ENCODE measurements at regions not wholly inside any gene's neighbourhood (a gene's known extent, or its start where the extent isn't known, plus 50 kb on each side); places are given as distances from the start of the nearest gene placed in this dataset.

- DNase-seq = no peak
These were observed 153.5 kb downstream of the LSM5 start for GRCh38 chr7:32336726-32337125.

- no peak for DNase-seq
These were observed 155.1 kb downstream of the LSM5 start for GRCh38 chr7:32335107-32335506.

GRCh38 chr7:32330602-32331001, 159.6 kb downstream of the LSM5 start:
- no peak for DNase-seq

DNA sequence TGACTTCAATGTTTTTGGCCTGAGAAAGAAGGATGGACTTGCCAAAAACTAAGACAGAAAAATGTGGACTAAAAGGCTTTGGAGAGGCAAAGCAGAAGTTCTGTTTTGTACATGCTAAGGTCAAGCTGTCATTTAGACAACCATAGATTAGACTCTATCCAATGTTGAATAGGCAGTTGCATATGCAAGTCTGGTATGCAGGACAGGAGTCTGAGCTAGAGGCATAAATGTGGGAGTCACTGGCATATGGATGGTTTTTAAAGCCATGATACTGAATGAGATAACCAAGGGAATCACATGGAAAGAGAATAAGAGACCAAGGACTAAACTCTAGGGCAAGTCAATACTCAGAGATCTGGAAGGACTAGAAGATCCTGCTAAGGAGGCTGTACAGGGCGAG, 164.1 kb downstream of the LSM5 start:
- no peak for DNase-seq

DNA sequence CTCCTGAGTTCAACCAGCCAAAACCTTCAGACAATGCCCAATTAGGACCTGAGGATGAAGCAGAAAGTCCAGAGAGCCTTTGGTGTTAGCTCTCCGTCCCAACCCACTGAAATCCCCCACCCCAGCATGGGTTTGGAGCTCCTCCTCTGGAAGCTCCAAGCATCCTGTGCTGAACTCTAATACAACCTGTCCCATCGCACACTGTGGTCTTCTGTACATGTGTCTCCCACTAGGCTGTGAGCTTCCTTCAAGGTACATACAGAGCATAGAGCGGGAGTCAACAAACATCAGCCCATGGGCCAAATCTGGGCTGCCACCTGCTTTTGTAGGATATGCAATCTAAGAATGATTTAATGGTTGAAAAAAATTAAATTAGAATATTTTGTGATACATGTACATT, 166.5 kb downstream of the LSM5 start:
- DNase-seq = no peak

- no peak for DNase-seq
These were observed 171.2 kb downstream of the LSM5 start for GRCh38 chr7:32319012-32319382.

- no peak for DNase-seq
These were observed 171.7 kb downstream of the LSM5 start for GRCh38 chr7:32318300-32319011.

DNA sequence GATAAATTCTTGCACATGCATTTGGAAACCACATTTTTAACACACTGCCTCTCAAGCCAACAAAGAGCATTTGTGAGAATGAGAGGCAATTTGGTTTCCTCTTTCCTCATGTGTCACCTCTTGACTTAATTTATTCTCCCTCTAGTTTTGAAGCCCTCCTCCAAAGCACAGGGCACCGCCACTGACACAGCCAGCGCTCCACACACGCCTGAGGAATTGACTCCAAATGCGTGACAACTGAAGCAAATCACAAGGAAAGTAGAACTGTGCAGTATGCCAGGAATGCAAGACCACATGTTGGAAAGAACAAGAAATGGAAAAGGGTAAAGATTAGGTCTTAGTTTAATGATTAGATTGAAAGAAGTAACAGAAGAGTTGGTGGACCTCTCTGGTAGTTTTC, 173.3 kb downstream of the LSM5 start:
- DNase-seq = no peak

DNA sequence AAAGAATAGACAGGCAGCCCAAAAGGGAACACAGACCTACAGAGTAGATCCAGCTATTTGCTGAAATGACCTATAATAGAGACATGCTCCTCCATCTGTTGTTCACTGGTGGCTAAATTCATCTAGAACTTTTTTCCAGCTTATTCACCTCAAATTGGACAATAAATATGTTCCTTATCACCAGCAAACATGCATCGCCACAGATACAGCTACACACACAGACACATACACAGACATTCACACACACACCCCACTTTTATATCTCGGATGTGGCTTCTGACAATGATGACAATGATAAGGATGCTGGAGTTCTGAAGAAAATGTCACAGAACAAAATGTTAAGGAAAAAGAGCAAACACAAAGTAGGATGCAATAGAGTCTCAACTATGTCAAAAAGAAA, 175.4 kb downstream of the LSM5 start:
- no peak for DNase-seq

GRCh38 chr7:32301427-32301826, 188.8 kb downstream of the LSM5 start:
- DNase-seq = no peak

GRCh38 chr7:32299133-32299702, 191.0 kb downstream of the LSM5 start:
- peak; percentile 38 for DNase-seq

DNA sequence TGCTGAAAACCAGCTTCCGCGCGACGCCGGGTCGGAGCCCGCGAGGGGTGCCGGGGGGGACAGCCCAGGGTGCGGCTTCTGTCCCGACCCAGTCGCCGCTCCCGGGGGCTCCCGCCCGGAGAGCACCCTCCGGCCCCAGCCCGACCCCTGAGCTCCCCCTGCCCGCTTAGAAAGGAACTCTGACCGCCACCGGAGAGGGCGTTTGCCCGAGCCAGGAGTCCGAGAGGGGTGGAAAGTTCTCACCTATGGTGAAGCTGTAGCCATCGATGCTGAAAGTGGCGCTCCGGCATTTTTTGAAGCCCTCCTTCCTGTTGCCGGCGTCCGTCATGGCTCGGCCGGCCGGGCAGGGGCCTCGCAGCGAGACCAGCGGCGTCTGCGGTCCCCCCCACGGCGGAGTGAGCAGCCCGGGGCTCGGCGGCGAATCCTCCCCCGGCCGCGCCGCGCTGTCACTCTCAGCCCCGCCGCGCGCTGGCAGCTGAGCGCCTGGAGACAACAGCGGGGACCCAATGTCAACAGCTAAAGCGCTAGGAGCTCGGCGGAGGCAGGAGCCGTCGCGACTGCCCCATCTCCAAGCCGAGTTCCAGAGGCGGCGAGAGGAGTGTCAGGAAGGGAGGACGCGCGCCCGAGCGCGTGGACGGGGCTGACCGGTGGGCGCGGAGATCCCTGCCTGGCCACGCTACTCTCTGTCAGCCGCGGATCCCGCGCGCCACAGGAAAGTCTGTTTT, 191.6 kb downstream of the LSM5 start:
- DNase-seq = peak; percentile 40

GRCh38 chr7:32293833-32294232, 196.3 kb downstream of the LSM5 start:
- DNase-seq = no peak

GRCh38 chr7:32289651-32290414, 200.3 kb downstream of the LSM5 start:
- peak; percentile 80 for DNase-seq

DNA sequence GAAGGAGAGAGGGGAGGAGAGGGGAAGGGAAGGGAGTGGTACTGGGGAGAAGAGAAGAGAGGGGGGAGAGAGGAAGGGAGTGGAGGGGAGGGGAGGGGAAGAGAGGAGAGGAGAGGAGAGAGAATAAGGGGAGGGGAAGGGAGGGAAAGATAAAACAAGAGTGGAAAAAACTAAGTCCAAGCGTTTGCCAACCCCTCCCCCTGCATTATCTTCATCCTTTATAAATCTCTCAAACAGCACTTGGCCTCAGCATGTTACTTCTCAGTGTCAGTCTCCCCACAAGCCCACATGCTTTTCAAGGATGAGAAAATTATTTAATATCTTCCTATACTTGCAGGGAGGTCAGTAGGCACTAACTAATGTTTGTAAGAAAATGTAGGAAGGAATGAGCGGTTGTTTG, 204.5 kb downstream of the LSM5 start:
- DNase-seq = no peak

- no peak for DNase-seq
These were observed 206.6 kb downstream of the LSM5 start for GRCh38 chr7:32283546-32283945.

DNA sequence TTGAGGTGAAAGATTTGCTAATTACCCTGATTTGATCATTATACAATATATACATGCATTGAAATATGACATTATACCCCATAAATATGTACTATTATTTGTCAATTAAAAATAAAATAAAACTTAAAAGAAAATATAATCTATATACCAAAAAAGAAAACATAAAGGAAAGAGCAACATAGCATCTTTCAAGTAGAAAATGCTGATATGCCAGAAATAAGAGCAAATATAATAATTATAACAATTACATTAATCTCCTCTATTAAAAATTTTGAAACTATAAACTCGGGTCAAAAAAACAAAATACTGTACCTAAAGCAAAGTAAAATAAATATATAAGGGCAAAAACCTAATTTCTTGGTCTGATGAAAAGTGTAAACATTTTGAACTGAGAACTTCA, 209.3 kb upstream of the PDE1C start:
- no peak for DNase-seq

GRCh38 chr7:32275216-32276009, 205.2 kb upstream of the PDE1C start:
- DNase-seq = no peak

DNA sequence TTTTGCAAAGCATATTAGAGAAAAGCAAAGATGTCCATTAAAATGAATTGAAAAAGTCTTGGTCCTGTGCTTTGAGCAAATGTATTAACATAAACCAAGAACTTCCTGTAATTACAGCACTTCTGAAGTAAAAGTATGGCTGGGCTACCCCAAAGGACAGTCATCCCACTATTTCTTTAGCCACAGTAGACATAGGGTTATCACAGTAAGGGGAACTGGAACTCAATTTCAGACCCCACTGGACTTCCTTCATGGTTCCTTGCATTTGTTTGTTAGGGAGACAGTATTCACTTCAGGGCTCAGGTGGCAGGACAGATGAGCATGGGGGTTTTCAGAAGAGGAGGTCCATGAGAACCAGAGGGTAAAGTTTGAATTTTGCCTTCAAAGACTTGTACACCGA, 203.1 kb upstream of the PDE1C start:
- no peak for DNase-seq

DNA sequence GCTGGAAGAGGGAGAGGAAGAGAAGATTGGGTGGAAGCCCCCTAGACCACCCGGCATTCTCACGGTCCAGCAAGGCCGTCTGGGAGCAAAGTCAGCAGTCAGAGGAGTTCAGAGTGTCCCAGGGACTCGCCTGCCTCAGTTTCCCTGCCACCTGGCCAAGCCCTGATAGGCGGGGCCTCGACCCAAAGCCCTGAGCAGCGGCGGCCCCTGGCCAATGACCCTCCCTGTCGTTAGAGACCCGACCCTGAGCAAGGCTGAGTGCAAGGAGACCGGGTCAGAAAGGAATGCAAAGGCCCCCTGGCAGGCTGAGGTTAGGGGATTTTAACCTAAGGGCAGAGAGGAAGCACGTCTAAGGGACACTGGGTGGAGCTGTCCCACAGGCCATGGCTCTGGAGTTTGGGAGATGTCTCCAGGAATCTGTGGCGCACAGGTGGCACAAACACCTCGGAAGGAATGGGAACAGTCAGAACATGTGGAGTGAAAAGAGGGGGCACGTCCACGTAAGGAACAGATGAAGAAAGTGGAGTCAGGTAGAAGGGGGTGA, 196.8 kb upstream of the PDE1C start:
- DNase-seq = no peak

DNA sequence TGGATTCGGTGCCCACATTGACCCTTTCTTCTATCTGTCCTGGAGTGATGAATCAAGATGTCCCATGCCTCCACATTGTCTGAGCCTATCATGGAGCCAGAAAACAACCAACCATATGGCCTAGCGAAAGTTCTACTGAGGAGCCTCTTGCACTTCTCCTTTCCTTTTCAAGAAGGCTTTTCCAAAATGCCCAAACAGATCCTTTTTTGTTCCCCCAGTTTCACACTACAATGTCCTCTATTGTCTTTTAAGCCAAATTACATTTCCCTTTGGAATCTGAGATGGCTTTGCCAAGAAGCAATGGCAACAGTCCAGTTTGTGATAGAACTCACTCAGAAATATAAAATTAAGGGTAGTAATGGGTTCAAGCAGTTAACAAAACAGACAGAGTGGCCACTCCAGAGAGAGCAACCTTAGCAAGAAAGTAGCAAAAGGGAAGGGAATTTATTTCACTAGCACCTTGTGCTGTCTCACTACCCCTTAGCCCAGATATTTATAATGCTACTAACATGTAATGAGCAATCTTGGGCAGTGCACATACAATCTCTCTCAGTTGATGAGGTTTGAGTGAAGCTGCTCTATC, 194.6 kb upstream of the PDE1C start:
- no peak for DNase-seq

GRCh38 chr7:32263611-32264010, 193.4 kb upstream of the PDE1C start:
- no peak for DNase-seq

Measured in right hindlimb (tissue), 1 donor.